Gastroesophageal sphincter (tissue), 4 donors: ENCODE measurements at regions not wholly inside any gene's neighbourhood (a gene's known extent, or its start where the extent isn't known, plus 50 kb on each side); places are given as distances from the start of the nearest gene placed in this dataset.

Experiments used
- ATAC-seq: fragments of 150-250 bp; one replicate; pipeline ENCODE4 v1.9.1; 2016; ENCODE audit warnings: mild to moderate bottlenecking, moderate library complexity
- H3K27ac ChIP-seq, 4 donors: fragments of 200-600 bp; sonication (generic) in 3 of 4; 1 replicate in 3 of 4; 2 replicates in 1 of 4; pipeline ENCODE4 v1.5.1; 2016 to 2019
- H3K27me3 ChIP-seq: fragments of 200-600 bp; sonication (generic); one replicate; pipeline ENCODE4 v1.5.1; 2019
- H3K36me3 ChIP-seq, 2 donors: fragments of 200-600 bp; sonication (generic); one replicate each; pipeline ENCODE4 v1.5.1; 2019; ENCODE audit warnings: control low read depth in 1 of 2
- H3K4me1 ChIP-seq, 3 donors: fragments of 200-600 bp; sonication (generic); 1 replicate in 2 of 3; 2 replicates in 1 of 3; pipeline ENCODE4 v1.5.1; 2016 to 2019; ENCODE audit warnings: control low read depth in 2 of 3
- H3K4me3 ChIP-seq, 2 donors: fragments of 200-600 bp; sonication (generic); one replicate each; pipeline ENCODE4 v1.5.1; 2019; ENCODE audit warnings: mild to moderate bottlenecking in 1 of 2, moderate library complexity in 1 of 2
- H3K9me3 ChIP-seq, 3 donors: fragments of 200-600 bp; sonication (generic); one replicate each; pipeline ENCODE4 v1.5.1; 2017 to 2019; ENCODE audit warnings: control low read depth in 2 of 3
- EP300 ChIP-seq: sonication (generic); formaldehyde crosslinking; IDR thresholded peaks from one replicate; pipeline ENCODE4 v1.6.1; 2017; ENCODE audit warnings: antibody characterized with exemption, mild to moderate bottlenecking
- POLR2A ChIP-seq, 2 donors: fragments of 450-650 bp; IDR thresholded peaks; one replicate each; pipeline ENCODE4 v1.6.1; 2017; ENCODE audit warnings: antibody characterized with exemption in 2 of 2, mild to moderate bottlenecking in 2 of 2, moderate library complexity in 1 of 2
- POLR2AphosphoS5 ChIP-seq: sonication (generic); formaldehyde crosslinking; IDR thresholded peaks from one replicate; pipeline ENCODE4 v1.6.1; 2017; ENCODE audit warnings: antibody characterized with exemption
- WGBS, 2 donors: methylation state at CpG; one replicate each; pipeline ENCODE4 v1.1.5; 2018; ENCODE audit warnings: low coverage in 1 of 2; 5-methylcytosine and 5-hydroxymethylcytosine counted together
- TF ChIP-seq, protein P1 (sequence below), 4 experiments: fragments of 200-600 bp in 2 of 4; fragments of 450-650 bp in 2 of 4; sonication (generic) in 1 of 4; IDR thresholded peaks; one replicate each; pipeline ENCODE4 v1.5.1; 2017 to 2019; ENCODE audit warnings: antibody characterized with exemption in 4 of 4, mild to moderate bottlenecking in 2 of 4, moderate library complexity in 2 of 4

DNA sequence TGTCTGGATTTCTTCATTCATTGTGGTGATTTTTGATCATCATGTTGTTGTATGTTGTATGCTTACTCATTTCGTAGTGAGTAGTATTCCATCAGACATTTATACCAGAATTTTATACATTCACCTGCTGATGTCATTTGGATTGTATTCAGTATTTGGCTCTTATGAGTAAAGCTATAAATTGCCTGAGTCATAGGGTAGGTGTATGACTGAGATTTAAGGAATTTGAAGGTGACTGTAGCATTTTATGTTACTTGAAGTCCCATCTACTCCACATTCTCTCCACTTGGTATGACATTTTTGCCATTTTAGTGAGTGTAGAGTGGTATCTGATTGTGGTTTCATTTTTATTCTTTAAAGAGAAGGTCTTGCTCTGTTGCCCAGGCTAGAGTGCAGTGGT, 548.2 kb downstream of the TBC1D22A start:
- H3K4me3 ChIP-seq, result no peak overlapping the region
- no peaks in the 10 kb centered on the region for H3K4me1 ChIP-seq
- peaks cover 11% of the 10 kb centered on the region for H3K27me3 ChIP-seq
- no peaks in the 10 kb centered on the region for H3K36me3 ChIP-seq
- H3K27ac ChIP-seq, result no peak overlapping the region
- peaks cover 0 to 23% (median 0%) of the 10 kb centered on the region in 3 donors for H3K9me3 ChIP-seq
- 73 to 88% methylated on average over 1 of the region's 1 CpG for WGBS, 2 donors
- TF ChIP-seq EP300 (no peak), POLR2AphosphoS5 (no peak), POLR2A (IDR thresholded peaks at IDR 0.05) (no peak)
- TF ChIP-seq, protein P1, sequence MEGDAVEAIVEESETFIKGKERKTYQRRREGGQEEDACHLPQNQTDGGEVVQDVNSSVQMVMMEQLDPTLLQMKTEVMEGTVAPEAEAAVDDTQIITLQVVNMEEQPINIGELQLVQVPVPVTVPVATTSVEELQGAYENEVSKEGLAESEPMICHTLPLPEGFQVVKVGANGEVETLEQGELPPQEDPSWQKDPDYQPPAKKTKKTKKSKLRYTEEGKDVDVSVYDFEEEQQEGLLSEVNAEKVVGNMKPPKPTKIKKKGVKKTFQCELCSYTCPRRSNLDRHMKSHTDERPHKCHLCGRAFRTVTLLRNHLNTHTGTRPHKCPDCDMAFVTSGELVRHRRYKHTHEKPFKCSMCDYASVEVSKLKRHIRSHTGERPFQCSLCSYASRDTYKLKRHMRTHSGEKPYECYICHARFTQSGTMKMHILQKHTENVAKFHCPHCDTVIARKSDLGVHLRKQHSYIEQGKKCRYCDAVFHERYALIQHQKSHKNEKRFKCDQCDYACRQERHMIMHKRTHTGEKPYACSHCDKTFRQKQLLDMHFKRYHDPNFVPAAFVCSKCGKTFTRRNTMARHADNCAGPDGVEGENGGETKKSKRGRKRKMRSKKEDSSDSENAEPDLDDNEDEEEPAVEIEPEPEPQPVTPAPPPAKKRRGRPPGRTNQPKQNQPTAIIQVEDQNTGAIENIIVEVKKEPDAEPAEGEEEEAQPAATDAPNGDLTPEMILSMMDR (IDR thresholded peaks at IDR 0.05), result no peak
- no peak for ATAC-seq

DNA sequence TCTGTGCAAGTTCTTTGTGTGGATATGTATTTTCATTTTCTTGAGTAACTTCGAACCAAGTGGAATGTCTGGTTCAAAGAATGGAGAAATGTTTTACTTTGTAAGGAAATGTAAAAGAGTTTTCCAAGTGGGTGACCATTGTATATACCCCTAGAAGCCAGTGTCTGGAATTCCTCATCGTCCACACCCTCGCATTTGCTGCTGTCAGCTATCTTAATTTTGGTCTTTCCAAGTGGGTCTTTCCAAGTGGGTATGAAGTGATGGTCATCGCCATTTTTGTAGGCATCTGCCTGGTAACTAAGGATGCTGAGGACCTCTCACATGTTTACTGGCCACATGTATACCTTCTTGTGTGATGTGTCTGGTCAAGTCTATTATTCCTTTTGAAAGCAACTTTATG, 547.5 kb downstream of the TBC1D22A start:
- Histone ChIP-seq H3K4me3 (no peak overlapping the region), H3K27me3 (peaks cover 10% of the 10 kb centered on the region), H3K27ac (no peak overlapping the region), H3K36me3 (no peaks in the 10 kb centered on the region), H3K9me3 (peaks cover 0 to 19% (median 0%) of the 10 kb centered on the region in 3 donors), H3K4me1 (no peaks in the 10 kb centered on the region)
- 80 to 90% methylated on average over 2 to 4 of the region's 4 CpGs for WGBS, 2 donors
- ATAC-seq, result no peak
- TF ChIP-seq, protein P1 (IDR thresholded peaks at IDR 0.05), result no peak
- no peak for TF ChIP-seq POLR2A (IDR thresholded peaks at IDR 0.05)

DNA sequence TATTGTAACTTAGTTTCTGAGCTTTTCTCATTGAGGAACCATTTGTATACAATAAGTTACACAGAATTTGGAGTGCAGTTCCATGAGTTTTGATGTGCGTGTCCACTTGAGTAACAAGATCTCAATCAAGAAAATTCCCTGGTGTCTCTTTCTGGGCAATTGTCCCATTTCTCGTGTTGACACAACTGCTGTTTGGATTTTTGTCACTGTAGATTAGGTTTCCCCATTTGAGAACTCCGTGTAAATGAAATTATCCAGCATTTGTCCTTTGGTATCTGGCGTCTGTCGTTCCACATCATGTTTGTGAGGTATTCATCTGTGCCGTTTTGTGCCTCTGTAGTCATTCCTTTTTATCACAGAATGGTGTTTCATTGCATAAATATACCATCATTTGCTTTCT, 547.0 kb downstream of the TBC1D22A start:
- Histone ChIP-seq H3K4me1 (no peaks in the 10 kb centered on the region), H3K27ac (no peak overlapping the region), H3K9me3 (peaks cover 0 to 19% (median 0%) of the 10 kb centered on the region in 3 donors), H3K36me3 (no peaks in the 10 kb centered on the region), H3K27me3 (peaks cover 10% of the 10 kb centered on the region), H3K4me3 (no peak overlapping the region)
- TF ChIP-seq POLR2AphosphoS5 (no peak), POLR2A (IDR thresholded peaks at IDR 0.05) (no peak), EP300 (no peak)
- TF ChIP-seq, protein P1 (IDR thresholded peaks at IDR 0.05), result no peak
- no peak for ATAC-seq
- WGBS, 2 donors, result 66 to 71% methylated on average over 6 of the region's 6 CpGs

DNA sequence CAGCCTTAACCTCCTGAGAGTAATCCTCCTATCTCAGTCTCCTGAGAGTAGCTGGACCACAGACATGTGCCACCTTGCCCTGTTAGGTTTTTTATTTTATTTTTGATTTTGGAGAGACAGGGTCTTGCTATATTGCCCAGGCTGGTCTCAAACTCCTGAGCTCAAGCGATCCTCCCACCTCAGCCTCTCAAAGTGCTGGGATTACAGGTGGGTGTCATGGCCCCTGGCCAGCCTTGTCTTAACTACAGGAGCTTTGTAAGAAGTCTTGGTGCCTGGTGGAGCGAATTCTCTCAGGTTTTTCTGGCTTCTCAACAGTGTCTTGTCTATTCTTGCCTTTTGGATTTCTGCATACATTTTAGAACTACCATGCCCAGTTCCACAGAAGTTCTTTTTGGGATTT, 546.4 kb downstream of the TBC1D22A start:
- WGBS, 2 donors, result 69% methylated on average over 2 of the region's 2 CpGs; no CpG with 5 or more reads in 1 of the 2 donors
- Histone ChIP-seq H3K27me3 (peaks cover 10% of the 10 kb centered on the region), H3K9me3 (peaks cover 0 to 19% (median 0%) of the 10 kb centered on the region in 3 donors), H3K27ac (no peak overlapping the region), H3K4me1 (no peaks in the 10 kb centered on the region), H3K36me3 (no peaks in the 10 kb centered on the region), H3K4me3 (no peak overlapping the region)
- TF ChIP-seq POLR2AphosphoS5 (no peak), POLR2A (IDR thresholded peaks at IDR 0.05) (no peak), EP300 (no peak)
- TF ChIP-seq, protein P1 (IDR thresholded peaks at IDR 0.05), result no peak
- ATAC-seq, result no peak

DNA sequence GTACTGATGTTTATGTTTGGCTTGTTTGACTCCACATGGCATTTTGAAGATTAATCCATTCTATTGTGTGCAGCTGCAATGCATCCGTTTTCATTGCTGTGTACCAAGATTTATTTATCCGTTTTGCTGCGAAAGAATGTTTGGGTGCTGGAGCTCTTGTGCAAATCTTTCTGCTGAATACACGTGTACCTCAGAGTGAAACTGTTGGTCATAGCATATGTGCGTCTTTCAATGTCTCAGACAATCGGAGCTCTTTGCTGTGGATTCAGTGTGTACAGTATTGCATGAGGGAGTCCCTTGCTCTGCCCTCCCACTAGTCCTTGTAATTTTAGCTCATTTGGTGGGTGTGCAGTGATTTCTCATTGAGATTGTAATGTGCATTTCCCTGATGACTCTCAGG, 545.4 kb downstream of the TBC1D22A start:
- 77 to 82% methylated on average over 6 of the region's 6 CpGs for WGBS, 2 donors
- Histone ChIP-seq H3K4me1 (no peaks in the 10 kb centered on the region), H3K36me3 (no peaks in the 10 kb centered on the region), H3K9me3 (peaks cover 0 to 15% (median 0%) of the 10 kb centered on the region in 3 donors), H3K4me3 (no peak overlapping the region), H3K27me3 (peaks cover 10% of the 10 kb centered on the region), H3K27ac (no peak overlapping the region)
- TF ChIP-seq, protein P1 (IDR thresholded peaks at IDR 0.05), result no peak
- no peak for TF ChIP-seq EP300
- TF ChIP-seq POLR2AphosphoS5, result no peak
- TF ChIP-seq POLR2A (IDR thresholded peaks at IDR 0.05), result no peak
- no peak for ATAC-seq
